Karpas-422 (cell line): ENCODE measurements at regions not wholly inside any gene's neighbourhood (a gene's known extent, or its start where the extent isn't known, plus 50 kb on each side); places are given as distances from the start of the nearest gene placed in this dataset.
A peak's percentile ranks its signal among the peaks of the same experiment; 100 is the strongest.

ENCODE experiments used
- DNase-seq: peaks from one replicate; pipeline ENCODE4 v3.0.0-alpha.2; 2015
- H2AFZ ChIP-seq: fragments of 200-600 bp; sonication (generic); 2 replicates; pipeline ENCODE4 v1.6.1; 2014; ENCODE audit warnings: antibody characterized with exemption, low read length, mixed read lengths
- H3K27ac ChIP-seq: fragments of 200-600 bp; sonication (generic); 2 replicates; pipeline ENCODE4 v1.5.1; 2014; ENCODE audit warnings: mild to moderate bottlenecking, low read length, moderate library complexity
- H3K27me3 ChIP-seq: fragments of 200-600 bp; sonication (generic); 2 replicates; pipeline ENCODE4 v1.6.1; 2014; ENCODE audit warnings: low read length, mixed read lengths
- H3K36me3 ChIP-seq: fragments of 200-600 bp; sonication (generic); 2 replicates; pipeline ENCODE4 v1.6.1; 2014; ENCODE audit warnings: low read length, mixed read lengths; ENCODE audit not compliant: insufficient read depth
- H3K4me1 ChIP-seq: fragments of 200-600 bp; sonication (generic); 2 replicates; pipeline ENCODE4 v1.6.1; 2014; ENCODE audit warnings: mild to moderate bottlenecking, low read length, mixed read lengths
- H3K4me2 ChIP-seq: fragments of 200-600 bp; sonication (generic); 2 replicates; pipeline ENCODE4 v1.6.1; 2014; ENCODE audit warnings: low read length, low read depth, mild to moderate bottlenecking; ENCODE audit not compliant: poor library complexity, severe bottlenecking
- H3K4me3 ChIP-seq: fragments of 200-600 bp; sonication (generic); 2 replicates; pipeline ENCODE4 v1.5.1; 2014; ENCODE audit warnings: mild to moderate bottlenecking, antibody characterized with exemption, low read length, mixed read lengths
- H3K79me2 ChIP-seq: fragments of 200-600 bp; sonication (generic); 2 replicates; pipeline ENCODE4 v1.6.1; 2014; ENCODE audit warnings: mild to moderate bottlenecking, low read length, mixed read lengths
- H3K9ac ChIP-seq: fragments of 200-600 bp; sonication (generic); 2 replicates; pipeline ENCODE4 v1.6.0; 2014; ENCODE audit warnings: low read length
- H3K9me2 ChIP-seq: fragments of 200-600 bp; sonication (generic), shearing (Covaris generic); replicated peaks from 2 replicates; pipeline ENCODE4 v1.6.0; 2014; ENCODE audit warnings: mild to moderate bottlenecking, low read length, moderate library complexity; ENCODE audit not compliant: insufficient read depth
- H3K9me3 ChIP-seq: fragments of 300-700, 200-600 bp; sonication (generic); 2 replicates; pipeline ENCODE4 v1.6.1; 2014; ENCODE audit warnings: low read length, mixed read lengths
- H4K20me1 ChIP-seq: fragments of 200-600 bp; sonication (generic); 2 replicates; pipeline ENCODE4 v1.6.1; 2014; ENCODE audit warnings: mild to moderate bottlenecking, antibody characterized with exemption, low read length, low read depth; ENCODE audit not compliant: insufficient read depth

DNA sequence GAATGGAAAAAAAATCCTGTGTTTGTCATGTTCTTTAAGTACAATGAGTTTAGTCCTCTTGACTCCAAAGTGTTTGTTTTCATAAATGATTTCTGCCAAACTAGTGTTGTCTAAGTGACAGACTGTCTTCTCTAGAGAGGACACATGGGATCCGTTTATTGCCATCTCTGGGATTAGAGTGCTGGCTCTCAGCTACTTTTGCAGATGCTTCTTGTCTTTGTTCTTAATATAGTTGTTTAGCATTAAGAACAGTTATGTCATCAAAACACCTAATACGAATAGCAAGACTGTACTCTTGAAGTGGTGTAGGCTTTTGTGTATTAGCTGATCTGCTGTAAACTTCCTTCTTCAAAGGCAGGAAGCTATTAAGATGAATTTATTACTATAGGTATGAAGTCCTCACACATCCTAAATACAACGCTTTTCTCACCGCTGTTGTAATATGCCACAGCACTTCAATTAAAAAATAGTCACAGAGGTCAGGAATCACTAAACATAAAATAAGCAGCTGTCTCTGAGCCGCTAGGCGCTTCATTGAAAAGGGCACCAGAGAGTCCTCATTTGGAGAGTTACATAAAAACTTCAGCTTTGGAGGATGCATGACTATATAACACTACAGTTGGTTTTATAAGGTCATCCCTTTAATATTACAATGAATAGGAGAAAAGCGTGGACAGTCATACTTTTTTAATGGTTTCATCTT is 128.3 kb upstream of the ZNF385D start:
- no peaks in the 10 kb centered on the region for H4K20me1 ChIP-seq
- H3K4me2 ChIP-seq = no peak overlapping the region
- H2AFZ ChIP-seq = no peak overlapping the region
- no peaks in the 10 kb centered on the region for H3K27me3 ChIP-seq
- no peaks in the 10 kb centered on the region for H3K4me1 ChIP-seq
- no peak for DNase-seq
- no peak overlapping the region for H3K9ac ChIP-seq
- H3K9me3 ChIP-seq = peaks cover 22% of the 10 kb centered on the region
- no peak overlapping the region for H3K27ac ChIP-seq
- no peaks in the 10 kb centered on the region for H3K79me2 ChIP-seq
- H3K4me3 ChIP-seq = 0 out of 2 replicates have a peak overlapping the region, but pooled peaks have one; percentile 18
- no peaks in the 10 kb centered on the region for H3K9me2 ChIP-seq
- no peaks in the 10 kb centered on the region for H3K36me3 ChIP-seq

DNA sequence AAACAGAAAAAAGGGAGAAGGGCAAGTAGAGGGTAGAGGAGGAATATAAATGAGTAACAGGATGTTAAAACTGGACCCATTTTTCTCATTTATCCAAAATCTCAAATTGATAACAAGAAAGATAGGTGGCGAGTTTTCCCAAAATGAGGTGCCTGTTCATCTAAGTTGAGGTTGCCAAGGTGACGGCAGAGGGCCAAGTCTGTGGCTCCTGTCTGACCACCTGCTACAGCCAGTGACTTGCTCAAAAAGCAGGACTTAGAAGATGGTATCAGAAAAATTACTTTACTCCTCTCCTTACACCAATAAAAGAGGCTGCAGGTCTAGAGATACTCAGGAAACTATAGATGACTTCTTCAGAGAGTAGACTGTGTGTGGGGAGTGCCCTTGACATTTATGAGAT is 137.6 kb upstream of the ZNF385D start:
- no peak overlapping the region for H3K27ac ChIP-seq
- no peaks in the 10 kb centered on the region for H3K9me2 ChIP-seq
- H3K4me3 ChIP-seq = no peak overlapping the region
- H3K79me2 ChIP-seq = no peaks in the 10 kb centered on the region
- H3K4me2 ChIP-seq = no peak overlapping the region
- no peak for DNase-seq
- no peaks in the 10 kb centered on the region for H3K4me1 ChIP-seq
- no peaks in the 10 kb centered on the region for H3K27me3 ChIP-seq
- no peaks in the 10 kb centered on the region for H3K36me3 ChIP-seq
- no peak overlapping the region for H3K9ac ChIP-seq
- H2AFZ ChIP-seq = no peak overlapping the region
- no peaks in the 10 kb centered on the region for H4K20me1 ChIP-seq
- H3K9me3 ChIP-seq = no peaks in the 10 kb centered on the region

- Histone ChIP-seq H3K4me2 (no peak overlapping the region), H3K27me3 (no peaks in the 10 kb centered on the region), H2AFZ (no peak overlapping the region), H3K27ac (no peak overlapping the region), H3K4me1 (no peaks in the 10 kb centered on the region), H3K9ac (no peak overlapping the region), H4K20me1 (no peaks in the 10 kb centered on the region), H3K4me3 (no peak overlapping the region), H3K9me3 (no peaks in the 10 kb centered on the region), H3K36me3 (no peaks in the 10 kb centered on the region), H3K79me2 (no peaks in the 10 kb centered on the region), H3K9me2 (no peaks in the 10 kb centered on the region)
- DNase-seq = no peak
Observed at GRCh38 chr3:21889166-21889565, 138.2 kb upstream of the ZNF385D start.

DNA sequence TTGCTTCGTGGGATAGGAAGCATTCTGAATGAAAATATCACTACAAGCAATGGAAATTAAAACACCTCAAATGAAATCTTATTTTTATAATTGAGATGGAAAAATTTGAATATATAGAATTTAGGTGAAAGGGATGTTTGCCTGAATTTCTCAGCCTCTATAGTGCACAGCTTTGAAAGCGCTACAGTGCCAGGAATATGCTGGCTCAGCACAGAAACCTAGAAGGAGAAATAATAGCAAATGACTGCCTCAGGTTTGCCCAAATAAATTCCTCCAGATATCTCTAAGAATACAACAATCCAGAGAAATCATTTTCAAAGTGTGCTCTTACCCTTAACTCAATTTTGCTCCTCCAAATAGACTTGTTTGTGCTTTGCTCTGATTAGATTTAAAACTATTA is 141.1 kb upstream of the ZNF385D start:
- Histone ChIP-seq H4K20me1 (no peaks in the 10 kb centered on the region), H3K4me1 (no peaks in the 10 kb centered on the region), H3K79me2 (no peaks in the 10 kb centered on the region), H3K4me3 (no peak overlapping the region), H3K4me2 (no peak overlapping the region), H3K9ac (no peak overlapping the region), H3K27me3 (no peaks in the 10 kb centered on the region), H3K9me3 (no peaks in the 10 kb centered on the region), H3K36me3 (no peaks in the 10 kb centered on the region), H3K9me2 (no peaks in the 10 kb centered on the region), H2AFZ (no peak overlapping the region), H3K27ac (no peak overlapping the region)
- no peak for DNase-seq

GRCh38 chr3:21893242-21893641 is 142.2 kb upstream of the ZNF385D start:
- H4K20me1 ChIP-seq = no peaks in the 10 kb centered on the region
- H3K9me3 ChIP-seq = no peaks in the 10 kb centered on the region
- H3K9ac ChIP-seq = no peak overlapping the region
- H3K4me3 ChIP-seq = no peak overlapping the region
- no peak overlapping the region for H2AFZ ChIP-seq
- no peaks in the 10 kb centered on the region for H3K27me3 ChIP-seq
- H3K36me3 ChIP-seq = no peaks in the 10 kb centered on the region
- H3K79me2 ChIP-seq = no peaks in the 10 kb centered on the region
- no peak overlapping the region for H3K4me2 ChIP-seq
- DNase-seq = no peak
- H3K9me2 ChIP-seq = no peaks in the 10 kb centered on the region
- H3K27ac ChIP-seq = no peak overlapping the region
- H3K4me1 ChIP-seq = no peaks in the 10 kb centered on the region

DNA sequence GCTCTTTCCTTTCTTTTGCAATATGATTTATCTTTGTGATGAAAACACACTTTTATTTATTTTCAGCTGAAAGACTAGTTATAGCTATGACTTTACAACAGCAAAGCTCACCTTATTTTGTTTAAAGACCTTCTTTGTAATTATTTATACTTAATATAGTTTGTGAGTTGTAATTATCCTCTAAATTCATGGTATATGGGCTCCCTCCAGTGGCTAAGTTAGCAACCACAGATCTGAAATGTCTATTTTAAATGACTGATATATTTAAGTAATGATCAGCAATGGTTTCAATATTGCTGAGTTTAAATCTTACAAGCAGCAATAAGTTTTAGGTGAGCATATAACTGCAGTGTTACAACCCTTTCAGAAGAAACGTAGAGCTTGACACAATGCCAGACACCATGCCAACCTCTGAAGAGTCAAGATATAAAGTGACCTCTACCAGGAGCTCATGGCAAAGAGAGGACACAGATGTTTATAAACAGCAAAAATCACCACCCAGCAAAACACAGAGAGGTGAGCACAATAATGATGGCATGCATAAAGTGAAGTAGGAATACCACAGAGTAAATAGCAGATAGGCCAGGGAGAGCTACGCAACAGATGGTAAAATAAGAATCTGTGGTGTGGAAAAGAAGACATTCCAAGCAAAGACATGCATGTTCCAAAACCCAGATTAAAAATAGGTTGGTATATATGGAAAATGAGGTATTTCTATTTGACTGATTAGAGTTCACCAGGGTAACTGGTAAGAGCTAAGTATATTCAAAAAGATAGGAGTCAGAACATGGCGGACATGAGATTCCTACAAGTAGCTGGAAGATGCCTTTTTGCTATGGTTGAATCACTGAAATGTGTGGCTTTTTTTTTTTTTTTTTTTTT is 143.7 kb upstream of the ZNF385D start:
- Histone ChIP-seq H3K9me3 (no peaks in the 10 kb centered on the region), H3K4me1 (no peaks in the 10 kb centered on the region), H3K27me3 (no peaks in the 10 kb centered on the region), H3K79me2 (no peaks in the 10 kb centered on the region), H3K9me2 (no peaks in the 10 kb centered on the region), H3K9ac (no peak overlapping the region), H3K27ac (no peak overlapping the region), H3K4me2 (no peak overlapping the region), H2AFZ (no peak overlapping the region), H3K36me3 (no peaks in the 10 kb centered on the region), H3K4me3 (no peak overlapping the region), H4K20me1 (no peaks in the 10 kb centered on the region)
- peak; percentile 61 for DNase-seq

DNA sequence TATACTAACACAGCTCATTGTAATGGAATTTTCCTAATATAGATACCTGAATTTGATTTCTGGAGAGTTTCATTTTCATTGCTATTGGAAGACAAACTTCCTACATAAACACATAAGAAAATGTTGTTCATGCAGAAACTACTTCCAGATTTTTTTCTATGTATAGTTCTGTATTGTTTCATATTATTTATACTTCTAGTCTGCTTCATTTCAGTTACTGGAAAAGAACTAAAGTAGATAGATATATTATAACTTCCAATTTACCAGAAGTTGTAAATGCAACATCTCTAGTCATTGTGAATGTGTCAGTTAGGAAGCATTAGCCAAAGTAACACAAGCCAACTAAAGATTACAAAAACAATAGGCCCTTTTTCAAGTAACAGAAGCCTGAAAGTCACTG is 147.3 kb upstream of the ZNF385D start:
- Histone ChIP-seq H3K4me3 (no peak overlapping the region), H3K9ac (no peak overlapping the region), H3K36me3 (no peaks in the 10 kb centered on the region), H3K79me2 (no peaks in the 10 kb centered on the region), H3K27me3 (no peaks in the 10 kb centered on the region), H3K9me2 (no peaks in the 10 kb centered on the region), H3K9me3 (no peaks in the 10 kb centered on the region), H3K27ac (no peak overlapping the region), H3K4me2 (no peak overlapping the region), H3K4me1 (no peaks in the 10 kb centered on the region), H4K20me1 (no peaks in the 10 kb centered on the region), H2AFZ (no peak overlapping the region)
- no peak for DNase-seq

DNA sequence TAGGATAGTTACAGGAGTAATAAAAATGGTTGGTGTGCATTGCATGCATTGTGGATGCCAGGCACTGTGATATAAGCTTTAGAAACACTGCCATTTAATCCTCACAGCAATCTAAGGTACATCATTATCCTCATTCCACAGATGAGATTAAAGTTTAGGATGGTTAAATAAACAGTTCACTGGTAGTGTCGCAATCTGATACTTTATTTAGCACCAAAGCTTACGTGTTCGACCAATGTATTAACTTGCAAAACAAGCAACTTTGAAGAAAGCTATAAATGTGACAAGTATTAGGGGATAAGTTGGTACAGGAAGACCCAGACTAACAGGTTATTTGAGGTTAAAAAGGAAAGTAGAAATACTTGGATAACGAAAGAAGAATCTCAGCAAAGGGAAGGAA is 150.5 kb upstream of the ZNF385D start:
- H4K20me1 ChIP-seq = no peaks in the 10 kb centered on the region
- no peak for DNase-seq
- H3K4me2 ChIP-seq = no peak overlapping the region

More for the DNA sequence above, 150.5 kb upstream of the ZNF385D start:
- no peaks in the 10 kb centered on the region for H3K36me3 ChIP-seq
- no peak overlapping the region for H3K4me3 ChIP-seq
- no peaks in the 10 kb centered on the region for H3K27me3 ChIP-seq
- H3K9ac ChIP-seq = no peak overlapping the region
- no peak overlapping the region for H2AFZ ChIP-seq
- H3K9me2 ChIP-seq = no peaks in the 10 kb centered on the region
- no peaks in the 10 kb centered on the region for H3K79me2 ChIP-seq
- H3K4me1 ChIP-seq = no peaks in the 10 kb centered on the region
- no peak overlapping the region for H3K27ac ChIP-seq
- no peaks in the 10 kb centered on the region for H3K9me3 ChIP-seq
